Loucy (cell line): ENCODE measurements at regions not wholly inside any gene's neighbourhood (a gene's known extent, or its start where the extent isn't known, plus 50 kb on each side); places are given as distances from the start of the nearest gene placed in this dataset.

Experiments
- H2AFZ ChIP-seq: fragments of 200-600 bp; sonication (generic); 2 replicates; pipeline ENCODE4 v1.6.0; 2016; ENCODE audit warnings: antibody characterized with exemption, mild to moderate bottlenecking, low read length, moderate library complexity
- H3F3A ChIP-seq: fragments of 200-600 bp; 2 replicates; pipeline ENCODE4 v1.6.0; 2016; ENCODE audit warnings: antibody characterized with exemption, low read depth, mild to moderate bottlenecking
- H3K27me3 ChIP-seq: fragments of 200-600 bp; sonication (generic); 2 replicates; pipeline ENCODE4 v1.6.1; 2014; ENCODE audit warnings: low read length, mild to moderate bottlenecking; ENCODE audit not compliant: insufficient read depth, poor library complexity, severe bottlenecking
- H3K36me3 ChIP-seq: fragments of 200-600 bp; sonication (generic); 2 replicates; pipeline ENCODE4 v1.6.1; 2016; ENCODE audit warnings: low read length; ENCODE audit not compliant: insufficient read depth
- H3K4me1 ChIP-seq: fragments of 200-600 bp; sonication (generic); 2 replicates; pipeline ENCODE4 v1.5.1; 2014; ENCODE audit warnings: low read length, mild to moderate bottlenecking; ENCODE audit not compliant: insufficient read depth, poor library complexity, severe bottlenecking
- H3K4me2 ChIP-seq: fragments of 200-600 bp; sonication (generic); 2 replicates; pipeline ENCODE4 v1.6.0; 2014; ENCODE audit warnings: antibody characterized with exemption, low read length, low read depth, mild to moderate bottlenecking; ENCODE audit not compliant: poor library complexity, severe bottlenecking
- H3K4me3 ChIP-seq: fragments of 200-600 bp; sonication (generic); 2 replicates; pipeline ENCODE4 v1.5.1; 2014; ENCODE audit warnings: low read length, mild to moderate bottlenecking, mixed read lengths; ENCODE audit not compliant: poor library complexity, severe bottlenecking
- H3K79me2 ChIP-seq: fragments of 200-600 bp; sonication (generic); 2 replicates; pipeline ENCODE4 v1.6.1; 2014; ENCODE audit warnings: low read length; ENCODE audit not compliant: insufficient read depth
- H3K9ac ChIP-seq: fragments of 200-600 bp; sonication (generic); 2 replicates; pipeline ENCODE4 v1.6.0; 2014; ENCODE audit warnings: mild to moderate bottlenecking, low read depth, low read length, moderate library complexity; ENCODE audit not compliant: poor library complexity, severe bottlenecking
- H3K9me2 ChIP-seq: fragments of 200-600 bp; sonication (generic); replicated peaks from 2 replicates; pipeline ENCODE4 v1.6.1; 2016; ENCODE audit warnings: low read depth, low read length, mixed read lengths
- H3K9me3 ChIP-seq: fragments of 200-600 bp; sonication (generic); 2 replicates; pipeline ENCODE4 v1.6.1; 2014; ENCODE audit warnings: mild to moderate bottlenecking, antibody characterized with exemption, low read length, low read depth; ENCODE audit not compliant: insufficient read depth
- H4K20me1 ChIP-seq: fragments of 200-600 bp; sonication (generic); 2 replicates; pipeline ENCODE4 v1.6.0; 2014; ENCODE audit warnings: antibody characterized with exemption, low read length, mild to moderate bottlenecking; ENCODE audit not compliant: insufficient read depth, poor library complexity, severe bottlenecking
- CTCF ChIP-seq: fragments of 200-600 bp; sonication (generic); conservative IDR thresholded peaks from 2 replicates; pipeline ENCODE4 v1.5.1; 2014; ENCODE audit warnings: mild to moderate bottlenecking, antibody characterized with exemption, low read length
- EZH2phosphoT487 ChIP-seq: fragments of 200-600 bp; IDR thresholded peaks from 2 replicates; pipeline ENCODE4 v1.6.1; 2018; ENCODE audit warnings: antibody characterized with exemption, mild to moderate bottlenecking, moderate library complexity, borderline replicate concordance

GRCh38 chr11:130672911-130673310 lies 224.5 kb downstream of the ADAMTS15 start:
- Histone ChIP-seq H3K4me2 (no peak overlapping the region), H3K9me2 (no peaks in the 10 kb centered on the region), H3K9ac (no peak overlapping the region), H4K20me1 (no peaks in the 10 kb centered on the region), H3K36me3 (no peaks in the 10 kb centered on the region), H3K4me1 (no peaks in the 10 kb centered on the region), H3F3A (no peaks in the 10 kb centered on the region), H3K27me3 (no peaks in the 10 kb centered on the region), H3K79me2 (no peaks in the 10 kb centered on the region), H3K9me3 (no peaks in the 10 kb centered on the region), H2AFZ (no peak overlapping the region), H3K4me3 (no peak overlapping the region)
- TF ChIP-seq EZH2phosphoT487, result no peak
- no peak for TF ChIP-seq CTCF

GRCh38 chr11:130673698-130674097 lies 225.3 kb downstream of the ADAMTS15 start:
- no peak overlapping the region for H2AFZ ChIP-seq
- no peaks in the 10 kb centered on the region for H3K9me2 ChIP-seq
- no peaks in the 10 kb centered on the region for H3K27me3 ChIP-seq
- H3K36me3 ChIP-seq, result no peaks in the 10 kb centered on the region
- no peak overlapping the region for H3K4me2 ChIP-seq
- TF ChIP-seq EZH2phosphoT487 (no peak), CTCF (no peak)
- H3F3A ChIP-seq, result no peaks in the 10 kb centered on the region
- no peak overlapping the region for H3K4me3 ChIP-seq
- H3K4me1 ChIP-seq, result no peaks in the 10 kb centered on the region
- no peaks in the 10 kb centered on the region for H3K79me2 ChIP-seq
- H3K9me3 ChIP-seq, result no peaks in the 10 kb centered on the region; the same call in 1 of the 2 replicates
- no peaks in the 10 kb centered on the region for H4K20me1 ChIP-seq
- H3K9ac ChIP-seq, result no peak overlapping the region

- H4K20me1 ChIP-seq, result no peaks in the 10 kb centered on the region
- no peaks in the 10 kb centered on the region for H3K27me3 ChIP-seq
- H3K36me3 ChIP-seq, result no peaks in the 10 kb centered on the region
- no peak overlapping the region for H2AFZ ChIP-seq
- no peaks in the 10 kb centered on the region for H3F3A ChIP-seq
- TF ChIP-seq CTCF, result no peak
- no peak for TF ChIP-seq EZH2phosphoT487
- H3K4me1 ChIP-seq, result no peaks in the 10 kb centered on the region
- no peaks in the 10 kb centered on the region for H3K79me2 ChIP-seq
- H3K4me3 ChIP-seq, result no peak overlapping the region
- no peaks in the 10 kb centered on the region for H3K9me2 ChIP-seq
- H3K9ac ChIP-seq, result no peak overlapping the region
- H3K9me3 ChIP-seq, result no peaks in the 10 kb centered on the region; the same call in 1 of the 2 replicates
- no peak overlapping the region for H3K4me2 ChIP-seq
Measured at GRCh38 chr11:130674686-130675308, 226.4 kb downstream of the ADAMTS15 start.
